ENCODE measurements at regions not wholly inside any gene's neighbourhood (a gene's known extent, or its start where the extent isn't known, plus 50 kb on each side); places are given as distances from the start of the nearest gene placed in this dataset.
"Not testable (repeated sequence)": the region's sequence is repeated elsewhere in the genome, so short reads cannot be mapped to it uniquely, and the experiment has no call there.

DNA sequence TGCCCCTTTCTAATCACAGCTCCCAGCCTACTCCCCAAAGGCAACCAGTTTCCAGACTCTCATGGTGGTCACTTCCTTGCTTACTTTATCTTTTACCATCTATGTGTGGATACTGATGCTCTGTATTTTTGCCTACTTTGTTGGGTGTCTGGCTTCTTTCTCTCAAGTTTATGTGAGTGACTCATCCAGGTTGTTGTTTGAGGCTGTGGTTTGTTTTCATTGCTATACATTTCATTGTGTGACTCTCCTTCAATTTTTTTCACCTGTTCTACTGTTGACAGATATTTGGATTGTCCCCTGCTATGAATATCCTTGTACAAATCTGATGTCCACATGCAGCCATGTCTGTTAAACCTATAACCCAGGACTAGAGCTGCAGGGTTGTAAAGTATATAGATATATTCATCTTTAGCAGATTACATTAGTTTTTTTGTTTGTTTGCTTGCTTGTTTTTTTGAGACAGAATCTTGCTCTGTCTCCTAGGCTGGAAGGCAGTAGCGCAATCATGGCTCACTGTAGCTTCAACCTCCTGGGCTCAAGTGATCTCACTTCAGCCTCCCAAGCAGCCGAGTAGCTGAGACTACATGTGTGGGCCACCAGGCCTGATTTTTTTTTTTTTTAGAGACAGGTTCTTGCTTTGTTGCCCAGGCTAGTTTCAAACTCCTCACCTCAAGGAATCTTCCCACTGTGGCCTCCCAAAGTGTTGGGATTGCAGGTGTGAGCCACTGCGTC, 72.9 kb upstream of the EEF1E1 start:
- no peak for DNase-seq (ENCODE audit: low spot score)

DNA sequence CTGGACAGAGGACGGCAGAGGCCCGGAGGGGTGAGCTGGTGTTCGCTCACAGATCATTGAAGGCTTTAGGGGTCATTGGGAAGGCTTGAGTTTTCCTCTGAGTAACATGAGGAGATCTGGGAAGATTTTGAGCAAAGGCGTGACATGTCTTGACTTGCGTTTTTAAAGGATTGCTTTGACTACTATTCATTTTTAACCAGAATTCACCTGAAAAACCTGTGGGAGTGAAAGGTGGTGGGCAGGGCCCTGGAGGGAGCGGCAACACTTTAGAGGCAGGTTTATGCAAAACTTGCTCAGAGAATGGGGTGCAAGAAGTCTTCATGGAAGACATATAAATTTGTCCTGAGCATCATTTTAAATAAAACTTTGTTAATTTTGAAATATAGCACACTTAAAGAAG, 72.2 kb upstream of the EEF1E1 start:
- DNase-seq (ENCODE audit: low spot score): no peak

DNA sequence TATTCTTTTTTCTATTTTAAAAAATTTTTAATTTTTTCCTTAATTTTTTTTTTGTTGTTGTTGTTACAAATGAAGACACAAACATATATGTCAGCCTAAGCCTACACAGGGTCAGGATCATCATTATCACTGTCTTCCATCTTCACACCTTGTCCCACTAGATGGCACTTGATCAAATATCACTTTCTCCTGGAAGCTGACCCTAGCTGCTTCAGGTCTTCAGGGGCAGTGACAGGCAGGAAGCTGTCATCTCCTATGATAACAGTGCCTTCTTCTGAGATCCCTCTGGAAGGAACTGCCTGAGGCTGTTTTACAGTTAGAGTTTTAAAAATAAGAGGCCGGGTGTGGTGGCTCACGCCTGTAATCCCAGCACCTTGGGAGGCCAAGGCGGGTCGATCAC, 70.2 kb upstream of the EEF1E1 start:
- no peak for DNase-seq (ENCODE audit: low spot score)

DNA sequence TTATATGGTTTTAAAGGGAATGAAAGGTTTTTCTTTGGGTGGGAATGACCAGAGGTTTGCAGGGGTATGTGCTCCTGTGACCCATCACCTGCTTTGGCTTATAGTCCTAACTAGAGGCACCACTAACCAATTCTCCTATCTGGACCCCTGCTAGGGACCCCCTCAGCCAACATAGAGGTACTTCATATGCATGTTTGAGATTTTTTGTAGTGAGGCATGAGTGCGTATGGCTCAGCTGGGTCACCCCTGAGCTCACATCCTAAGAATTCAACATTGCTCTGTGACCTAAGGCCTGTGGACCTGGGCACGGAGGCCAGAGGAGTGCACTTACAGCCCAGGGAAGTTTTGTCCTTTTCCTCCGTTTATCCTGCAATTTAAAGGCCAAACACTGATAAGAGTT, 68.4 kb upstream of the EEF1E1 start:
- no peak for DNase-seq (ENCODE audit: low spot score)

DNA sequence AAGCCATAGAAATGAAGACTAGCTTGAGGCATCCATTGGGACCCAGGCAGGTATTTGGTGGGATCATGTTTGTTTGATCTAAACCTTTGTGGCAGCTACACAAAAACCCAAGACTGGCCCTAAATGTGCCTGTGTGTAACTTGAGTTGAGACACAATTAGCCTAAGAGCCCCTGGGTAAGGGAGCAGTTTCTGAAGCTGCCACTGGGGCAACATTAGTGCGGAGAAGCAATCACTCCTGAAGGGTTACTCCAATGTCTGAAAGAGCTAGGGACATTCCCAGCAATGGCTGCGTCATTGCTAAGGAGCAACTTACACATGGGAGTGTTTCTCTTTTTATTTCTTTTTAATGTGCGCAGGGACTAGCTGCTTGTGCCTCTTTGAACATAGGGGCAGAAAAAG, 67.9 kb upstream of the EEF1E1 start:
- no peak for DNase-seq (ENCODE audit: low spot score)

DNA sequence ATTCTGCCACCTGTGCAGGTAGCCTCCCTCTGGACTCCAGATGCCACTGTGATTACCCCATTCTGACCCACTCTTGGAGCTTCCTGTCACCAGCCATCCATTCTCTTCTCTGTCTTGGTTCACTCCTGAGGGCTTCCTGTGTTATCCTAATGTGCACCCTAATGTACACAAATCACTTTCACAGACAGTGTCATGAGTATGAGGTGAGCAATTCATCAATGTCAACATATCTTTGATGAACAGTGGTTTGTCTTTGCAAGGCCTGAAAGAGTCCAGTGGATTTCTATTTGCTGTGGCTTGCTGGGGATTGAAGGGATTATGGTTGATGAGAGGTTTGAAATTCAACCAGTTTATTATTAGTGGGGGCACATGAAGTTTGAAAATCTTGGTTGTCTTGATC, 63.8 kb upstream of the EEF1E1 start:
- no peak for DNase-seq (ENCODE audit: low spot score)

DNA sequence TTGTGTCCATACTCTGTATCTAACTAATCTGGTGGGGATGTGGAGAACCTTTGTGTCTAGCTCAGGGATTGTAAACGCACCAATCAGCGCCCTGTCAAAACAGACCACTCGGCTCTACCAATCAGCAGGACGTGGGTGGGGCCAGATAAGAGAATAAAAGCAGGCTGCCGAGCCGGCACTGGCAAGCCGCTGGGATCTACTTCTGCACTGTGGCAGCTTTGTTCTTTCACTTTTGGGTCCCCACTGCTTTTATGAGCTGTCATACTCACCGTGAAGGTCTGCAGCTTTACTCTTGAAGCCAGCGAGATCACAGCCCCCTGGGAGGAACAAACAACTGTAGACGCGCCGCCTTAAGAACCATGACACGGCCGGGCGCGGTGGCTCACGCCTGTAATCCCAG, 62.7 kb upstream of the EEF1E1 start:
- not testable (repeated sequence) for DNase-seq (ENCODE audit: low spot score)

DNA sequence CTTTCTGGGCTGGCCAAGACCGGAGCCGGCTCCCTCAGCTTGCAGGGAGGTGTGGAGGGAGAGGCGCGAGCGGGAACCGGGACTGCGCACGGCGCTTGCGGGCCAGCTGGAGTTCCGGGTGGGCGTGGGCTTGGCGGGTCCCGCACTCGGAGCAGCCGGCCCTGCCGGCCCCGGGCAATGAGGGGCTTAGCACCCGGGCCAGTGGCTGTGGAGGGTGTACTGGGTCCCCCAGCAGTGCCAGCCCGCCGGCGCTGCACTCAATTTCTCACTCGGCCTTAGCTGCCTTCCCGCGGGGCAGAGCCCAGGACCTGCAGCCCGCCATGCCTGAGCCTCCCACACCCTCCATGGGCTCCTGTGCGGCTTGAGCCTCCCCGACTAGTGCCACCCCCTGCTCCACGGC, 61.9 kb upstream of the EEF1E1 start:
- not testable (repeated sequence) for DNase-seq (ENCODE audit: low spot score)

DNA sequence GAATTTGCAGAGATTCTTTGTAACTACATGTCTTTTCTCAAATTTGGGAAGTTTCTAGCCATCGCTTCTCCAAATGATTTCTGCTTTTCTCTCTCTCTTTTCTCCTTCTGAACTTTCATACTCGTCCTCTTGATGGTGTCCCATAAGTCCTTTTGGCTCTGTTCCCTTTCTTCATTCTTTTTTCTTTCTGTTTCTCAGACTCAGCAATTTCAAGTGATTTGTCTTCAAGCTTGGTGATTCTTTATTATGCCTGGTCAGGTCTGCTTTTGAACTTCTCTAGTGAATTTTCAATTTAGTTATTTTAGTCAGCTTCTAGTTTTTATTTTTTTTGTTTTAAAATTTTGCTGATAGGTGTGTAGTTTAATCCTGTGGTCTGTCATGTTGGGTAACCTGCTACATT, 57.6 kb upstream of the EEF1E1 start:
- DNase-seq (ENCODE audit: low spot score): no peak

DNA sequence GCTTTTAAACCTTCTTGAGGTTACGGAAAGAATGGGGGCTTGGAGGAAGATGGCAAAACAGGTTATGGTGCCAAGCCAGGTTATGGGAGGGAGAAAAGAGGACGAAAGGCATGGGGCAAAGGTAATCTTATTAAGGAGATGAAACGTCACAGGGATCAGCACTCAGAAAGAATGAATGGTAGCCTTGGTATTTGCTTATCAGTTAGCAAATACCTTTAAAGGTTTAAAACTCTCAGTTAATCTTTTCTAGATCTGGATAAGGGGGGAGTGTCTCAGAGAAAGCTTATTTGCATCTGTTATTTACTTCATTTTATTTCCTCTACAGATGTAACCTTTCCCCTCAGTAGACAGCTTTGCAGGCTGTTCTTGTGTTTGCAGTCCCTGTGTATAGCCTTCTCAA, 55.5 kb upstream of the EEF1E1 start:
- DNase-seq (ENCODE audit: low spot score): no peak

DNA sequence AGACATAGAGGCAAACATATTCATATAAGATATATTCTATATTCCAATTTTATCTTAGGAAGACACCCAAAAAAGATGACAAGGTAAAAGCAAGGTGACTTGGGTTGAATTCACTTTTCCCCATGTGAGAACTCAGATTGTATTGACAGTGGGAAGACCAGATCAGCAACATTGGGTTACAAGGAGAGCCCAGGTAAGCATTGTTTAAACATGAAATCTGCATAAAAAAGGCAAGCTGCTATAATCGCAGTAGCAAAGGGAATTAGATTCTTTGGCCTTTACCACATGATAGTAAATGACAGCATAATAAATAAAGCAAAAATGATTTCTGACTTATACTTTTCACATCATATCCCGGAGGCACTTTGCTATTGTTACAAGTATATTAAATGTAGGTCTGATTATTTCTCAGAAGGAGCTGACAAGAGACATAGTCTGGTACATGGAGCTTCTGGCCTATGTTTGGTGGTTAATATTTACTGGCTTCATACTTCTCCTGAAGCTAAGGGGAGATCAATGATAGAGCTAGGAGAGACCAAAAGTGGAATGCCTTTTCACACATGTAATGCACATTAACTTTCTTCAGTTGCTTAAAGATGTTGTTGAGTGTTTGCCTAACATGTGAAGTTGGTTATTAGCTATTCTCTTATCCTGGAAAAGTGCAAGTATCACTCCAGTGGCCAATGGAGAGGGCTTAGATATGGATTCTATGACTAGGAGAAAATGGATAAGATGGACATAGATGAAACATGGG, 53.1 kb upstream of the EEF1E1 start:
- DNase-seq (ENCODE audit: low spot score): no peak

All from pons (tissue), 1 donor.